Stomach (tissue), 4 donors: ENCODE measurements at regions not wholly inside any gene's neighbourhood (a gene's known extent, or its start where the extent isn't known, plus 50 kb on each side); places are given as distances from the start of the nearest gene placed in this dataset.

ENCODE experiments used
- CTCF ChIP-seq, 7 experiments: fragments of 450-650 bp in 4 of 7; fragments of 200-600 bp in 3 of 7; sonication (generic) in 3 of 7; IDR thresholded peaks; one replicate each; pipeline ENCODE4 v1.5.1; 2016 to 2019; ENCODE audit warnings: antibody characterized with exemption in 7 of 7, control low read depth in 2 of 7, mild to moderate bottlenecking in 1 of 7
- POLR2A ChIP-seq, 4 donors: fragments of 450-650 bp; IDR thresholded peaks; one replicate each; pipeline ENCODE4 v1.6.1; 2016; ENCODE audit warnings: antibody characterized with exemption in 4 of 4, control low read depth in 2 of 4, mild to moderate bottlenecking in 1 of 4, moderate library complexity in 1 of 4
- POLR2AphosphoS5 ChIP-seq, 3 donors: sonication (generic); formaldehyde crosslinking; IDR thresholded peaks; one replicate each; pipeline ENCODE4 v1.6.1; 2016; ENCODE audit warnings: antibody characterized with exemption in 3 of 3

- TF ChIP-seq CTCF (IDR thresholded peaks at IDR 0.05), result no peak
- TF ChIP-seq POLR2A (IDR thresholded peaks at IDR 0.05), result no peak
- no peak for TF ChIP-seq POLR2AphosphoS5 (IDR thresholded peaks at IDR 0.05)
Observed at GRCh38 chrX:46380148-46380752, 165.0 kb downstream of the ZNF674 start.
